ENCODE measurements at regions not wholly inside any gene's neighbourhood (a gene's known extent, or its start where the extent isn't known, plus 50 kb on each side); places are given as distances from the start of the nearest gene placed in this dataset.

DNA sequence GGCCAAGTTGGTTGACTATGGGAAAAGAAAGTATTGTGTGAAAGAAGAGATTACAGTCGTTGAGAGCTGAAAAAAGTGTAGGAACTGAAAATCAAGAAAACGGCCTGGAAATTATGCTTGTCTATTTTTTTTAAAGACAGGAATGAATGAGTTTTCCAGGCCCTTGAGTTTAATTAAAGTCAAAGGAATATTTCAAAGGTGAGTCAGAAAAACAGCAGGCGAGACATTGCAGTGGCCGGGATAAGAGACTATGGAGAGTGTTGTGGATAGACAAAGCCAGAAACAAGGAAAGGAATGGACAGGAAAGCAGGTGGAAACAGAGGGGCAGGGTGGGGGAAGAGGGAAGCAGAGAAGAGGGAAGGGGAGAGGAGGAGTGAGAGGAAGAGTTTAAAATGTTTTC lies 275.1 kb upstream of the LRTM1 start:
- Histone ChIP-seq H3K4me1 (ENCODE audit: insufficient read depth, low read length, severe bottlenecking) (no peaks in the 10 kb centered on the region), H2AFZ (ENCODE audit: low read length) (no peak overlapping the region), H3K9ac (ENCODE audit: low read length) (no peak overlapping the region), H3K36me3 (ENCODE audit: insufficient read depth, low read length) (no peaks in the 10 kb centered on the region), H3K9me3 (ENCODE audit: low read length) (no peaks in the 10 kb centered on the region), H3K4me2 (ENCODE audit: low read length) (no peak overlapping the region), H3K79me2 (ENCODE audit: insufficient read depth, low read length) (no peaks in the 10 kb centered on the region), H3K4me3 (ENCODE audit: low read depth, low read length, poor library complexity, severe bottlenecking) (no peak overlapping the region), H3K27ac (ENCODE audit: low read depth, low read length, poor library complexity, severe bottlenecking) (no peak overlapping the region), H4K20me1 (ENCODE audit: insufficient read depth, low read length) (no peaks in the 10 kb centered on the region), H3K9me2 (ENCODE audit: low read depth, low read length) (no peaks in the 10 kb centered on the region), H3K27me3 (ENCODE audit: insufficient read depth, low read length) (no peaks in the 10 kb centered on the region), H3F3A (ENCODE audit: insufficient read depth, low read length) (no peaks in the 10 kb centered on the region)
- TF ChIP-seq, protein P1, sequence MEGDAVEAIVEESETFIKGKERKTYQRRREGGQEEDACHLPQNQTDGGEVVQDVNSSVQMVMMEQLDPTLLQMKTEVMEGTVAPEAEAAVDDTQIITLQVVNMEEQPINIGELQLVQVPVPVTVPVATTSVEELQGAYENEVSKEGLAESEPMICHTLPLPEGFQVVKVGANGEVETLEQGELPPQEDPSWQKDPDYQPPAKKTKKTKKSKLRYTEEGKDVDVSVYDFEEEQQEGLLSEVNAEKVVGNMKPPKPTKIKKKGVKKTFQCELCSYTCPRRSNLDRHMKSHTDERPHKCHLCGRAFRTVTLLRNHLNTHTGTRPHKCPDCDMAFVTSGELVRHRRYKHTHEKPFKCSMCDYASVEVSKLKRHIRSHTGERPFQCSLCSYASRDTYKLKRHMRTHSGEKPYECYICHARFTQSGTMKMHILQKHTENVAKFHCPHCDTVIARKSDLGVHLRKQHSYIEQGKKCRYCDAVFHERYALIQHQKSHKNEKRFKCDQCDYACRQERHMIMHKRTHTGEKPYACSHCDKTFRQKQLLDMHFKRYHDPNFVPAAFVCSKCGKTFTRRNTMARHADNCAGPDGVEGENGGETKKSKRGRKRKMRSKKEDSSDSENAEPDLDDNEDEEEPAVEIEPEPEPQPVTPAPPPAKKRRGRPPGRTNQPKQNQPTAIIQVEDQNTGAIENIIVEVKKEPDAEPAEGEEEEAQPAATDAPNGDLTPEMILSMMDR (IDR thresholded peaks at IDR 0.05; ENCODE audit: low read length), result no peak
- no peak for TF ChIP-seq EZH2 (IDR thresholded peaks at IDR 0.05; ENCODE audit: borderline replicate concordance, low read length)

DNA sequence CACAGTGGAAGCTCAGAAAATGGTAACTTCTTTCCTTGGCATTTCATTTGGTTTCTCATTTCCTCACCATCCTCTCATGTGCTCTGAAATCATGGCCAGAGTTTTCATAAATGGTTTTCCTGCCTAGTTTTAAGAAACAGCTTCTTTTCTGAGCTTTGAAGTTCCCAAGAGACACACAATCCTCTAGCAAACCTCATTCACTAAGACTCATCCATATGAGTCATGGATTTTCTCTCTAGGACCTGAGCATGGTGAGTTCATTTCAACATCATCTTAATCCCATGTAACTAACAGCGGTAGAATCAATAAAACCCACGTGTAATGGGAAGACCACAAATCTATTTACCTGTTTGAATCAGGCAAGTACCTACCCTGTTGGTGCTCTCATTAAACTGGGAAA lies 274.5 kb upstream of the LRTM1 start:
- H3K9ac ChIP-seq (ENCODE audit: low read length), result no peak overlapping the region
- TF ChIP-seq, protein P1 (IDR thresholded peaks at IDR 0.05; ENCODE audit: low read length), result no peak
- TF ChIP-seq EZH2 (IDR thresholded peaks at IDR 0.05; ENCODE audit: borderline replicate concordance, low read length), result no peak
- H4K20me1 ChIP-seq (ENCODE audit: insufficient read depth, low read length), result no peaks in the 10 kb centered on the region
- H3K4me2 ChIP-seq (ENCODE audit: low read length), result no peak overlapping the region
- no peaks in the 10 kb centered on the region for H3K79me2 ChIP-seq (ENCODE audit: insufficient read depth, low read length)
- H3K4me1 ChIP-seq (ENCODE audit: insufficient read depth, low read length, severe bottlenecking), result no peaks in the 10 kb centered on the region
- no peaks in the 10 kb centered on the region for H3K9me3 ChIP-seq (ENCODE audit: low read length)
- H3K27ac ChIP-seq (ENCODE audit: low read depth, low read length, poor library complexity, severe bottlenecking), result no peak overlapping the region
- H2AFZ ChIP-seq (ENCODE audit: low read length), result no peak overlapping the region
- no peak overlapping the region for H3K4me3 ChIP-seq (ENCODE audit: low read depth, low read length, poor library complexity, severe bottlenecking)
- H3F3A ChIP-seq (ENCODE audit: insufficient read depth, low read length), result no peaks in the 10 kb centered on the region
- no peaks in the 10 kb centered on the region for H3K36me3 ChIP-seq (ENCODE audit: insufficient read depth, low read length)
- no peaks in the 10 kb centered on the region for H3K9me2 ChIP-seq (ENCODE audit: low read depth, low read length)
- H3K27me3 ChIP-seq (ENCODE audit: insufficient read depth, low read length), result no peaks in the 10 kb centered on the region

DNA sequence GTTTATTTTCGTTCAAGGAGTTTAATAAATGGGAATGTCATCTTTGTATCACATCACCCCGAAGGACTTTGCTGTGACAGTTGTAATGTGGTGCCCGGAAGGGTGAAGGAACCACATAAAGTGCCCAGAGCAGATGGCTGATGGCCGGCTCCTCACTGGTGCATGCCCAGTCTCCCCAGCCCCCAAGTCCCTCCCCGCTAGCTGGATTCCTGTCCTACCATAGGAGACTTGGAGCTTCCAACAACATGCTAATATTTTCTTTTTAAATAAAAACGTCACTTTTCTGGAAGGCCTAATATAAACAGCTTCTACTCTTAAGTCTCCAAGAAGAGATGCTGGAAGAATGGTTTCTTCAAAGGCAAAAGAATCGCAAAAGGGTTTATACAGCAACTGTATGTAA lies 273.9 kb upstream of the LRTM1 start:
- Histone ChIP-seq H3K27me3 (ENCODE audit: insufficient read depth, low read length) (no peaks in the 10 kb centered on the region), H3K27ac (ENCODE audit: low read depth, low read length, poor library complexity, severe bottlenecking) (no peak overlapping the region), H3K9me2 (ENCODE audit: low read depth, low read length) (no peaks in the 10 kb centered on the region), H3F3A (ENCODE audit: insufficient read depth, low read length) (no peaks in the 10 kb centered on the region), H3K79me2 (ENCODE audit: insufficient read depth, low read length) (no peaks in the 10 kb centered on the region), H3K9me3 (ENCODE audit: low read length) (no peaks in the 10 kb centered on the region), H3K9ac (ENCODE audit: low read length) (no peak overlapping the region), H3K36me3 (ENCODE audit: insufficient read depth, low read length) (no peaks in the 10 kb centered on the region), H3K4me1 (ENCODE audit: insufficient read depth, low read length, severe bottlenecking) (no peaks in the 10 kb centered on the region), H2AFZ (ENCODE audit: low read length) (no peak overlapping the region), H3K4me3 (ENCODE audit: low read depth, low read length, poor library complexity, severe bottlenecking) (no peak overlapping the region), H3K4me2 (ENCODE audit: low read length) (no peak overlapping the region), H4K20me1 (ENCODE audit: insufficient read depth, low read length) (no peaks in the 10 kb centered on the region)
- no peak for TF ChIP-seq EZH2 (IDR thresholded peaks at IDR 0.05; ENCODE audit: borderline replicate concordance, low read length)
- TF ChIP-seq, protein P1 (IDR thresholded peaks at IDR 0.05; ENCODE audit: low read length), result no peak

Measured in OCI-LY1 (cell line).